GM21723 (cell line): ENCODE measurements at regions not wholly inside any gene's neighbourhood (a gene's known extent, or its start where the extent isn't known, plus 50 kb on each side); places are given as distances from the start of the nearest gene placed in this dataset.
A peak's percentile ranks its signal among the peaks of the same experiment; 100 is the strongest.

ENCODE experiments used
- ATAC-seq: cut with Tn5 transposase; IDR thresholded peaks from one replicate; pipeline ENCODE4 v1.9.1; 2021; ENCODE audit warnings: mild to moderate bottlenecking, moderate library complexity; ENCODE audit not compliant: unreplicated experiment

GRCh38 chr5:114018186-114018585 is 343.7 kb upstream of the KCNN2 start:
- no peak for ATAC-seq

GRCh38 chr5:114038756-114039155 is 323.1 kb upstream of the KCNN2 start:
- ATAC-seq, result no peak

- ATAC-seq, result no peak
These were observed 311.8 kb upstream of the KCNN2 start for GRCh38 chr5:114050087-114050486.

DNA sequence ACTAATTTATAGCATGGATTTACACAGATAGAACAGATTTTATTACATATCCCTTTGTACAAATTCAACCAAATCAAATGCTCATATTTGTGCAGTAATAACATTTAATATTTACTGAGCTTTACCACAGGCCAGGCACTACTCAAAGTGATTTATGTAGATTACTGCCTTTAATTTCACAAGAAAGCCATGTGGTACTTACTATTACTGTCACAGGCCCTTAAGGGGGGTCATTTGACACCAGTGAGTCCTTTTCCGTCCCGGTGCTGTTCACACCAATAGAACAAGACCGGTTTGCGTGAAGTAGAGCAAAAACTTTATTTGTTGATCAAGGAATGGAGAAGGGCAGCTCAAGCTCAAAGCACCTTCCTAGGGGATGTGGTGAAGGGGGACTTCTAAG is 308.5 kb upstream of the KCNN2 start:
- no peak for ATAC-seq

GRCh38 chr5:114054594-114054993 is 307.3 kb upstream of the KCNN2 start:
- ATAC-seq, result no peak

DNA sequence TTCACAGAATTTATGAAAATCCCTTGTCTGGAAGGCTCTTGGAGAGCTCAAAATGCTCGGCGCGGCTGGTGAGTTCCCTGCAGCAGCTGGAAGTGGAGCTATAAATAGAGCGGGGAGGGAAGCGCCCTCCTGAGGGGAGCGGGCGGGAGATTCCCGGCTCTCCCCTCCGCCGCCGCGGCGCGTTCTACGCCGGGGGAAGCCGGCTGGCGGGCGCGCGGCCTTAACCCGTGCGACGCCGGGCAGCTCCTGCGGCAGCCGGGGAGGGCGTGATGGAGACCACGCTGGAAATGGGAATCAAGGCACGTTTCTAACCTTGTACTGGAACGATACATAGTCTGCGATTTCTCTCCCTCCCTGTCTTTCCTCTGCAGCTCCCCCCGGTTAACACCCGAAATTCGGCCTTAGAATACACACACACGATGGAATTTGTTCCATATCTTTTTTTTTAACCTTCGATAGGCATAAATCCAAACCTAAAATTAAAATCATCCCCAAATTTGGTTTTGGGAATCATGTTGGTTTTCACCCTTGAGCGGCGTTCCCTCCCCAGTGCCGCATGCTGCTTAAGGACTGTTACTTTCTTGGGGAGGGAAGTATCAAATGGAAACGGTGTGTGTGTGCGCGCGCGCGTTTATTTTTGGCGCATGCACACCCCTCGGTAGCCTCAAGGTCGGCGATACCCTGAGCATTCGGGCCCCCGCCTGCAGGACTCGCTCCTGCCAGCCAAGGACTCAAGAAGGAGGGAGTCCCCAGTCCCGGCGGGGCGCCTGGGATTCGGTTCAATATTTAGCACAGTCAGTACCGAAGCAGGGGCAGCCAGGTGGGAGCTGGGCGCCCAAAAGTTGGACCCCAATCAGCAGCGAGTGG is 306.3 kb upstream of the KCNN2 start:
- no peak for ATAC-seq

DNA sequence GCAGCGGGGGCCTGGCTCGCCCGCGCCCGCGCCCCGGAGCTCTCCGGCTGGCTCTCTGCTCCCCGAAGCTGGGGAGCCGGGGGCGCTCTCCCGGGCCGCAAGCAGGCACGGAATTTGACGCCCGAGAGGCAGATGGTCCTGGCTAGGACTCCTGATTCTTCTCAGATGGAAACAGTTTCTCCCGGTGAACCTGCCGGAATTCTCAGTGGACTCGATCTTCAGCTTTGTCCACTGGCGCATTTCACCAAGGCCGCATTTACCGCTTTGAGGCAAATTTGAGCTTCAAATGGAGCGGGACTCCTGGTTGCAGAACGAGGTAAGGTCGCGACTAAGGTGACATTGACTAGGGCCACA is 305.7 kb upstream of the KCNN2 start:
- no peak for ATAC-seq

GRCh38 chr5:114060866-114061265 is 301.0 kb upstream of the KCNN2 start:
- no peak for ATAC-seq

- ATAC-seq, result no peak
These were observed 298.7 kb upstream of the KCNN2 start for GRCh38 chr5:114062932-114063867.

DNA sequence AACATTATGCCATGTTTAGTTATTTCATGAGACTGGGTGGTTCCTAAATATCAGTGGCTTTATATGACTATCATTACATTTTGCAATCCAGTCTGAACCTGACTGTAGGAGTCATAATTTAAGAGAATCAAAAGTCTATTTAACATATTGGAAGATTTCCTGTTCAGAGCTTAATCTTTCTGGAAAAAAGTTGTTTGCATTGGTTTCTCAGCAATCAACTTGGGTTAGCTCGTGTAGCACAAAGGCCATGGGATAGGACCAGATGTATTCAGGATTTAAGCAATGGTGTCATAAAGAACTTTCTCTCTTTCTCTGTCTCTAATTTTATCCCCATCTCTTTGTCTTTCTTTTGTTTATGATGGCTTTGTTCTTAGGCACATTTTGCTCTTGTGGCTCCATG is 296.0 kb upstream of the KCNN2 start:
- ATAC-seq, result no peak

- ATAC-seq, result no peak
These were observed 291.7 kb upstream of the KCNN2 start for GRCh38 chr5:114070093-114070722.

DNA sequence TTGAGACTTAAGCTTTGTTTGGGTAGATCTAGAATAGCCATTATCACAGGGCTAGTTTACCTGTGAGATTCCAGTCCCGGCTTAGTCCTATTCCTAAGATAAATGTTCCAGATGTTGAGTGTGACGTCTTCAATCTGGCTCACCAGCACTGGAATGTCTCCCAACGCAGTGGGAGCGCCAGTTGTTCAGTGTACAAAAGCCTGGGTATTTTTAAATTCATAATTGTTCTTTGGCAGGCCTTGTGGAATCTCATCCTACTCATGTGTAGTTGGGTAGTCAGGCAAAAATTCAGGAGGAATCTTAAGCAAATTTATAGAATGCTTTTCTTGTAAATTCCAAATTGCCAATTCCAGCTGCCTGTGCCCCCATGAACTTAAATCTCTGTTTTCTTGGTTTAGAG is 272.6 kb upstream of the KCNN2 start:
- ATAC-seq, result no peak

DNA sequence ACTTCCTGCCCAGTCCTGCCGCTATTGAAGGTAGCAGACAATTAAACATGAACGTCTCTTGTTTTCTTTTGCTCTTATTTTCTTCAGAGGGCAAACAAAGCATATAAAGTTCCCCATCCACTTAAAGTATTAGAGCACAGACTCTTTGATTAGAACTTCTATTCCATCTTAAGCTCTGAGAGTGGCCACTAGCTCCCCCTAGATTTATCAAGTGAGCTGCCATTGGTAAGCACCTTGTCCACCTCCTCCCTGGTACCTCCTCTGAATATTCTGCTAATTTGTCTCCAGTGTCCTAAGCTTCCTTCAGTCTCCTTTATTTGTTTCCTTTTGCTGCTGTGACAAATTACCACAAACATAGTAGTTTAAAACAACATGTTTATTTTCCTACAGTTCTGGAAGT is 264.3 kb upstream of the KCNN2 start:
- no peak for ATAC-seq

DNA sequence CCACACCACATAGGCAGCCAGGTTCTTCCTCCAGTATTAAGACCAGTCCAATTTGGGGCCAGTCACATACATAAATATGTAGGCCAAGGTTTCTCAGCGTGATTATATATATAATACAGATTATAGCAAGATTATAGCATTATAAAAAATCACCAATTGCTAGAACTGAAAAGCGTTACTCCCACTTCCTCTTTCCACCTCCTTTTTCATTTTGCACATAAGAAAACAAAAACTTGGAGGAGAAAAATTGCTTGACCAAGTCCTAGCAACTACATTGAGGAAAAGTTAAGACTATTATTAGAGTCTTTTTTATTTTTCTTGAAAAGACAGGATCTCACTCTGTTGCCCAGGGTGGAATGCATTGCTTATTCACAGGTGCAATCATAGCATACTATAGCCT is 262.7 kb upstream of the KCNN2 start:
- ATAC-seq, result no peak

- peak; percentile 67 for ATAC-seq
These were observed 260.7 kb upstream of the KCNN2 start for GRCh38 chr5:114101153-114101552.

DNA sequence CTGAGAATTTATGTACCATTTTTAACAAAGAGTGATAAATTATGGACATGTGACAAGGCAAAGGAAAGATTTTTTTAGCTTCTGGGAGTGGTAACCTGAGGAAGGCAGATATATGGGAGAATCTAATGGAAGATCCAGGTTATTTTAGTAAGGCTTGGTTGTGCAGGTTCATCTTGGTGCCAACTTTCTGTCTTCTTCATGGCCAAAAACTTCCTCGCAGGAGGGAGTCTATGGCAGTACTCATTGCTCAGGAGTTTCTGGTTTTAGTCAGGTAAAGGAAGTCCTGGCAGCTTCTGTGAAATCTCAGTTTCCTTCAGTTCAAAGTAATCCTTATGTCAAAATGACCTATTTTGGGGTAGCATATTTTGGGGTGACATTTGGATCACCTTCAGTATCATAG is 248.3 kb upstream of the KCNN2 start:
- ATAC-seq, result no peak

DNA sequence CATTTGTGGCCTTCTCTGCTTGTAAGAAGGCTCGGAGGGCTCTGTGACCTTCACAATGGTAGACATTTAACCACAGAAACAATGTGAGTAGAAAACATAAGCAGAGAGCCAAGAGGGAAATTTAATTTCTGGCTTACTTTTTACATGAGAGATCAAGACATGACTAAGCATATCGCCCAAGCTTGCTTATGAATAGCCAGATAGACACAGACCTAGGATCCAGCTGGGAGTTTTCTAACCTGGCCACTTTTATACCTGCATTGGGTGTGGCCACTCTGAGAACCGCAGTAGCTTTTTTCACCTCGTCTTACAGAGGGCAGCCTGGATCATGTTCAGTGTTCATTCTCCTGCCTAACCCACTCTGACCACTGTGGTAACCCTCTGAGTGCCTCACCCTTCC is 244.9 kb upstream of the KCNN2 start:
- ATAC-seq, result no peak

- ATAC-seq, result no peak
These were observed 243.4 kb upstream of the KCNN2 start for GRCh38 chr5:114118511-114118910.

DNA sequence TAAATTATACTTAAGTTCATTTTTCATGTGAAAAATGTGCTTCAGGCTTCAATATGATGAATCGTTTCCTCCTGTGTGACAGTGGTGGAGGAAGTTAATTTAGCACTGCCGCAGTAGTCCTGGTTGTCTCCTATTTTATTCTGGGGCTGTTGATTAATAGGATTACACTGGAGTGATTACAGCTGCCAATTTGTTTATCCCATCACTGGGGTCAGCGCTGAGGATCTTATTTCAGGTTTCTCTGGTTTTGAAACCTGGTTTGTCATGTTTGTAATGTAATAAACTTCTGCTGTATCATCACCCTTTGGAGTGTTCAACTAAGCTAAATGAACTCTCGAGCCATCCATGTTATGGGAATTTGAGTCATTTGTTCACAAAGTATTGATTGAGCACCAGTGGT is 241.7 kb upstream of the KCNN2 start:
- ATAC-seq, result no peak

GRCh38 chr5:114122852-114123251 is 239.0 kb upstream of the KCNN2 start:
- ATAC-seq, result no peak

DNA sequence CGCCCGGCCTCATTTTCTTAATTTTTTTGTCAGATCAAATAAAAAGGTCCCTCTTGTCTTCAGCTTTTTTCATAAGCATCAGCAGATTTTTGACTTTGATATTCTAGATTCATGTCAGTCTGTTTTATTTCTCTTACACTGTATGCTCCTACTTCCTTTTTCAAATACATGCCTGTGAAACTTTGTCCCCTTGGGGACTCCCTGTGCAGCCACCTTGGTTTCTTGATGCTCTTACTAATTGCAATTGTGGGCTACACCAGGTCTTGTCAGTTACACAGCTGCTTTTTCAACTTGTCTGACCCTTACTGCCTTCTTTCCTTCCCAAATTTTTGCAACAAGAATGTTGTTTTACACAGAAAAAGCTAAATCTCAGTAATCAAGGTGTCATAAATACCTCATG is 238.2 kb upstream of the KCNN2 start:
- ATAC-seq, result no peak

GRCh38 chr5:114146398-114146797 is 215.5 kb upstream of the KCNN2 start:
- ATAC-seq, result no peak
